Gastrocnemius medialis (tissue), 4 donors: ENCODE measurements at regions not wholly inside any gene's neighbourhood (a gene's known extent, or its start where the extent isn't known, plus 50 kb on each side); places are given as distances from the start of the nearest gene placed in this dataset.

ENCODE experiments used
- POLR2A ChIP-seq, 2 donors: fragments of 450-650 bp; IDR thresholded peaks; one replicate each; pipeline ENCODE4 v1.6.1; 2017; ENCODE audit warnings: antibody characterized with exemption in 2 of 2, mild to moderate bottlenecking in 2 of 2, moderate library complexity in 2 of 2
- TF ChIP-seq, protein P1 (sequence below), 5 experiments: fragments of 450-650 bp in 3 of 5; fragments of 200-600 bp in 2 of 5; sonication (generic) in 2 of 5; IDR thresholded peaks in 4 of 5; conservative IDR thresholded peaks in 1 of 5; 1 replicate in 4 of 5; 2 replicates in 1 of 5; pipeline ENCODE4 v1.5.1; 2016 to 2019; ENCODE audit warnings: antibody characterized with exemption in 5 of 5, mild to moderate bottlenecking in 3 of 5, moderate library complexity in 3 of 5

DNA sequence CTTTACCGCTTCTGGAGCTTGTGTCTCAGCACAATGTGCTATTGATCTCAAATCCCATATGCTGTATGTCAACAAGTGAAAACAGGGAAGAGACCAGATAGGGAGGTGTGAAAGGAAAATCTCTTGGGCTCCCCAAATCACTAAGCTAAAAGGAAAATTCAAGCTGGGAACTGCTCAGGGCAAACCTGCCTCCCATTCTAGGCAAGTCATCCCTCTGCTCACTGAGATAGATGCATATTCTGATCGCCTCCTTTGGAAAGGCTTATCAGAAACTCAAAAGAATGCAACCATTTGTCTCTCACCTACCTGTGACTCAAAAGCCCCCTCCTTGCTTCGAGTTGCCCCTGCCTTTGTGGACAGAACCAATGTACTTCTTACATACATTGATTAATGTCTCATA is 161.1 kb upstream of the LYZL1 start:
- TF ChIP-seq, protein P1, sequence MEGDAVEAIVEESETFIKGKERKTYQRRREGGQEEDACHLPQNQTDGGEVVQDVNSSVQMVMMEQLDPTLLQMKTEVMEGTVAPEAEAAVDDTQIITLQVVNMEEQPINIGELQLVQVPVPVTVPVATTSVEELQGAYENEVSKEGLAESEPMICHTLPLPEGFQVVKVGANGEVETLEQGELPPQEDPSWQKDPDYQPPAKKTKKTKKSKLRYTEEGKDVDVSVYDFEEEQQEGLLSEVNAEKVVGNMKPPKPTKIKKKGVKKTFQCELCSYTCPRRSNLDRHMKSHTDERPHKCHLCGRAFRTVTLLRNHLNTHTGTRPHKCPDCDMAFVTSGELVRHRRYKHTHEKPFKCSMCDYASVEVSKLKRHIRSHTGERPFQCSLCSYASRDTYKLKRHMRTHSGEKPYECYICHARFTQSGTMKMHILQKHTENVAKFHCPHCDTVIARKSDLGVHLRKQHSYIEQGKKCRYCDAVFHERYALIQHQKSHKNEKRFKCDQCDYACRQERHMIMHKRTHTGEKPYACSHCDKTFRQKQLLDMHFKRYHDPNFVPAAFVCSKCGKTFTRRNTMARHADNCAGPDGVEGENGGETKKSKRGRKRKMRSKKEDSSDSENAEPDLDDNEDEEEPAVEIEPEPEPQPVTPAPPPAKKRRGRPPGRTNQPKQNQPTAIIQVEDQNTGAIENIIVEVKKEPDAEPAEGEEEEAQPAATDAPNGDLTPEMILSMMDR (IDR thresholded peaks at IDR 0.05 in 4 of 5, conservative IDR thresholded peaks at IDR 0.05 in 1 of 5): no peak
- TF ChIP-seq POLR2A (IDR thresholded peaks at IDR 0.05): no peak
